AG04450 (cell line): ENCODE measurements at regions not wholly inside any gene's neighbourhood (a gene's known extent, or its start where the extent isn't known, plus 50 kb on each side); places are given as distances from the start of the nearest gene placed in this dataset.

Source experiments
- CTCF ChIA-PET: fragments of 300-600, 350-600 bp; formaldehyde crosslinking; extraction: SDS; loops from one replicate; lab custom pipeline; 2022; ENCODE audit warnings: antibody characterized with exemption, inconsistent platforms; lab: Charles Lee
- POLR2A ChIA-PET: fragments of 350-600 bp; formaldehyde crosslinking; extraction: SDS; loops from one replicate; lab custom pipeline; 2021; ENCODE audit warnings: antibody characterized with exemption, inconsistent platforms; lab: Yijun Ruan, JAX
- DNase-seq: peaks from one replicate; pipeline ENCODE4 v3.0.0-alpha.2; 2011; ENCODE audit warnings: low read depth, low spot score
- H3K27ac ChIP-seq: one replicate; pipeline ENCODE4 v1.5.1; 2012; ENCODE audit warnings: low read depth, low read length, control low read depth
- H3K27me3 ChIP-seq: one replicate; pipeline ENCODE4 v1.6.0; 2012; ENCODE audit warnings: low read length; ENCODE audit not compliant: control insufficient read depth, insufficient read depth
- H3K4me3 ChIP-seq: 2 replicates; pipeline ENCODE4 v1.5.1; 2011; ENCODE audit warnings: mild to moderate bottlenecking, low read depth, low read length, control low read depth
- H3K9me3 ChIP-seq: 2 replicates; pipeline ENCODE4 v1.5.1; 2012; ENCODE audit warnings: low read length; ENCODE audit not compliant: control insufficient read depth, insufficient read depth
- TF ChIP-seq, protein P1 (sequence below): IDR thresholded peaks from 2 replicates; pipeline ENCODE4 v1.5.1; 2011; ENCODE audit warnings: low read depth, low read length, control low read depth, inconsistent platforms

- CTCF ChIA-PET = no interaction called here
- Histone ChIP-seq H3K27ac (no peak overlapping the region), H3K9me3 (no peaks in the 10 kb centered on the region), H3K4me3 (no peak overlapping the region), H3K27me3 (no peaks in the 10 kb centered on the region)
- no peak for DNase-seq
- POLR2A ChIA-PET = interaction anchor here (0.7 kb wide), 1 partner anchor 16 kb away, joined by 5 read pairs; no protein-coding TSS in a partner anchor
- TF ChIP-seq, protein P1, sequence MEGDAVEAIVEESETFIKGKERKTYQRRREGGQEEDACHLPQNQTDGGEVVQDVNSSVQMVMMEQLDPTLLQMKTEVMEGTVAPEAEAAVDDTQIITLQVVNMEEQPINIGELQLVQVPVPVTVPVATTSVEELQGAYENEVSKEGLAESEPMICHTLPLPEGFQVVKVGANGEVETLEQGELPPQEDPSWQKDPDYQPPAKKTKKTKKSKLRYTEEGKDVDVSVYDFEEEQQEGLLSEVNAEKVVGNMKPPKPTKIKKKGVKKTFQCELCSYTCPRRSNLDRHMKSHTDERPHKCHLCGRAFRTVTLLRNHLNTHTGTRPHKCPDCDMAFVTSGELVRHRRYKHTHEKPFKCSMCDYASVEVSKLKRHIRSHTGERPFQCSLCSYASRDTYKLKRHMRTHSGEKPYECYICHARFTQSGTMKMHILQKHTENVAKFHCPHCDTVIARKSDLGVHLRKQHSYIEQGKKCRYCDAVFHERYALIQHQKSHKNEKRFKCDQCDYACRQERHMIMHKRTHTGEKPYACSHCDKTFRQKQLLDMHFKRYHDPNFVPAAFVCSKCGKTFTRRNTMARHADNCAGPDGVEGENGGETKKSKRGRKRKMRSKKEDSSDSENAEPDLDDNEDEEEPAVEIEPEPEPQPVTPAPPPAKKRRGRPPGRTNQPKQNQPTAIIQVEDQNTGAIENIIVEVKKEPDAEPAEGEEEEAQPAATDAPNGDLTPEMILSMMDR = no peak
Observed at GRCh38 chr15:35166730-35167359, 81.8 kb upstream of the NANOGP8 start.

DNA sequence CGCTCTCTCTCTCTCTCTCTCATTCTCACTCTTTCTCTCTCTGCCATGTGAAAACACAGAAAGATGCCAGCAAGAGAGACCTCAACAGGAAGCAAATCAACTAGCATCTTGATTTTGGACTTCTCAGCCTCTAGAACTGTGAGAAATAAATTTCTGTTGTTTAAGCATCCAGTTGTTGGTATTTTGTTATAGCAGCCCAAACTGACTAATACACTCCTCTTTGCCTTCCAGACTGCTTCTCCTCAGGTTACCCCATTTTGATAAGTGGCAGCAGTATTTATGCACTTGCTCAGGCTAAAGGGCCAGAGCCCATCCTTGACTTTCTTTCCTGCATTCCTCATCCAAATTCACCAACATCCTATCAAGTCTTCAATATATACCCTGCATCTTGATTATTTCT lies 76.6 kb upstream of the NANOGP8 start:
- no peak overlapping the region for H3K27ac ChIP-seq
- ChIA-PET CTCF (no interaction called here), POLR2A (no interaction called here)

GRCh38 chr15:35159170-35159569 lies 74.1 kb upstream of the NANOGP8 start:
- Histone ChIP-seq H3K9me3 (no peaks in the 10 kb centered on the region), H3K27me3 (no peaks in the 10 kb centered on the region), H3K4me3 (no peak overlapping the region), H3K27ac (no peak overlapping the region)
- TF ChIP-seq, protein P1 = no peak
- no peak for DNase-seq
- POLR2A ChIA-PET = interaction anchor here (0.6 kb wide), 1 partner anchor 18 kb away, joined by 3 read pairs; no protein-coding TSS in a partner anchor
- CTCF ChIA-PET = no interaction called here

More for the DNA sequence above, 76.6 kb upstream of the NANOGP8 start:
- no peaks in the 10 kb centered on the region for H3K27me3 ChIP-seq
- H3K9me3 ChIP-seq = no peaks in the 10 kb centered on the region
- no peak for DNase-seq
- TF ChIP-seq, protein P1 = no peak
- no peak overlapping the region for H3K4me3 ChIP-seq

DNA sequence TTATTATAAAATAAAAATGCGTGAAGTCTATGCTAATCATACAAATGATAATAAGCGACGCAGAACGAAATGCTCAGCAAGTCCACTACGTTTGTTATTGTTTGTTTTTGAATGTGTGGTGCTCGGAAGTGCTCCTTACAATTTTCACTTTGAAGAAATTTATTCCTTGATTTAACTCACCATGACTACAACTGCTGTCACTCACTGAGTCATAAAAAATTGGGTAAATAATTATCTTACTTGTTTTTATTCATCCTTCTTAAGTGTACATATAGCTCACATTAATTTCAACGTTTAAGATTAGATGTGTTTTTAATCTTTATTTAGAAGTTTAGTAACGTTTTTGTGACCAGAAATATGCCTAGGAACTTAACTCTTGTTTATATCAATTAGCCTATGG lies 66.7 kb upstream of the NANOGP8 start:
- ChIA-PET POLR2A (no interaction called here), CTCF (interaction anchor here (0.5 to 1.8 kb wide), 3 partner anchors 13 to 1419 kb away, joined by 3 to 7 read pairs (median 3); no protein-coding TSS in a partner anchor)
- Histone ChIP-seq H3K27me3 (no peaks in the 10 kb centered on the region), H3K9me3 (no peaks in the 10 kb centered on the region), H3K27ac (no peak overlapping the region), H3K4me3 (no peak overlapping the region)
- no peak for DNase-seq
- TF ChIP-seq, protein P1 = no peak

GRCh38 chr15:35151381-35151780 lies 66.3 kb upstream of the NANOGP8 start:
- Histone ChIP-seq H3K9me3 (no peaks in the 10 kb centered on the region), H3K27me3 (no peaks in the 10 kb centered on the region), H3K27ac (no peak overlapping the region), H3K4me3 (no peak overlapping the region)
- no peak for DNase-seq
- ChIA-PET CTCF (interaction anchor here (0.6 to 1.8 kb wide), 2 partner anchors 14 to 134 kb away, joined by 3 to 7 read pairs; no protein-coding TSS in a partner anchor), POLR2A (no interaction called here)
- TF ChIP-seq, protein P1 = no peak
